ENCODE measurements at regions not wholly inside any gene's neighbourhood (a gene's known extent, or its start where the extent isn't known, plus 50 kb on each side); places are given as distances from the start of the nearest gene placed in this dataset.

- CTCF ChIA-PET: no interaction called here
- intact Hi-C loops (cut with micrococcal nuclease; ENCODE audit: unreplicated experiment): no loop called here
- no peak for DNase-seq (ENCODE audit: low spot score)
- BruUV-seq (replicated peaks): no TSS peak
- POLR2A ChIA-PET (ENCODE audit: low non-redundant PET): no interaction called here
- TF ChIP-seq, protein P1, sequence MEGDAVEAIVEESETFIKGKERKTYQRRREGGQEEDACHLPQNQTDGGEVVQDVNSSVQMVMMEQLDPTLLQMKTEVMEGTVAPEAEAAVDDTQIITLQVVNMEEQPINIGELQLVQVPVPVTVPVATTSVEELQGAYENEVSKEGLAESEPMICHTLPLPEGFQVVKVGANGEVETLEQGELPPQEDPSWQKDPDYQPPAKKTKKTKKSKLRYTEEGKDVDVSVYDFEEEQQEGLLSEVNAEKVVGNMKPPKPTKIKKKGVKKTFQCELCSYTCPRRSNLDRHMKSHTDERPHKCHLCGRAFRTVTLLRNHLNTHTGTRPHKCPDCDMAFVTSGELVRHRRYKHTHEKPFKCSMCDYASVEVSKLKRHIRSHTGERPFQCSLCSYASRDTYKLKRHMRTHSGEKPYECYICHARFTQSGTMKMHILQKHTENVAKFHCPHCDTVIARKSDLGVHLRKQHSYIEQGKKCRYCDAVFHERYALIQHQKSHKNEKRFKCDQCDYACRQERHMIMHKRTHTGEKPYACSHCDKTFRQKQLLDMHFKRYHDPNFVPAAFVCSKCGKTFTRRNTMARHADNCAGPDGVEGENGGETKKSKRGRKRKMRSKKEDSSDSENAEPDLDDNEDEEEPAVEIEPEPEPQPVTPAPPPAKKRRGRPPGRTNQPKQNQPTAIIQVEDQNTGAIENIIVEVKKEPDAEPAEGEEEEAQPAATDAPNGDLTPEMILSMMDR (conservative IDR thresholded peaks at IDR 0.05; ENCODE audit: low read depth, low read length): no peak
- TF ChIP-seq EZH2 (IDR thresholded peaks at IDR 0.05; ENCODE audit: borderline replicate concordance, low read depth, low read length, poor library complexity, severe bottlenecking): no peak
- Histone ChIP-seq H3K36me3 (ENCODE audit: insufficient read depth, low read length, poor library complexity, severe bottlenecking) (no peaks in the 10 kb centered on the region), H3K4me1 (ENCODE audit: insufficient read depth, low read length, poor library complexity, severe bottlenecking) (peaks cover 6% of the 10 kb centered on the region), H3K27ac (ENCODE audit: low read depth, low read length, poor library complexity, severe bottlenecking) (no peak overlapping the region), H3K27me3 (replicated peaks; ENCODE audit: insufficient read depth, low read depth, low read length, poor library complexity) (no peaks in the 10 kb centered on the region), H3K9me3 (ENCODE audit: low read depth, low read length, poor library complexity, severe bottlenecking) (no peaks in the 10 kb centered on the region), H3K4me3 (ENCODE audit: low read depth, low read length, poor library complexity, severe bottlenecking) (no peak overlapping the region)
These were observed 800.9 kb downstream of the USP25 start for GRCh38 chr21:16530656-16531055.

DNA sequence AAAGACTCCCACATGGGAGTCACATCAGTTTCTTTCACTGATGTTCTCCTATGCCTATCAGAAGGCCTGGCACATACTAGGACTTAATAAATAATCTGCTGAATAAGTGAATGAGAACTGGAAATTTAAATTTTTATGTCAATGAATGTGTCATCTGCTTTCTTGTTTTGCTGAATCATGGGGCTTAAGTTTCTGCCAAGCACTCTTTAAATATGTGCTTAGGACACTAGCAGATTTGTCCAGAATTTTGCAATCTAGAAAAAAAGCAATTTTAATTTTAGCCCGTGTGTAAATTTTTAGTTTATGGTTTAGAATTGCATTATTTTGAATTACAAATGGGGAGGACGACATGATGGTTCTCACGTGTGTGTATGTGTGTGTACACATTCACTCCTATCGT lies 803.1 kb downstream of the USP25 start:
- Histone ChIP-seq H3K27ac (ENCODE audit: low read depth, low read length, poor library complexity, severe bottlenecking) (no peak overlapping the region), H3K9me3 (ENCODE audit: low read depth, low read length, poor library complexity, severe bottlenecking) (no peaks in the 10 kb centered on the region), H3K4me3 (ENCODE audit: low read depth, low read length, poor library complexity, severe bottlenecking) (no peak overlapping the region), H3K36me3 (ENCODE audit: insufficient read depth, low read length, poor library complexity, severe bottlenecking) (no peaks in the 10 kb centered on the region), H3K27me3 (replicated peaks; ENCODE audit: insufficient read depth, low read depth, low read length, poor library complexity) (no peaks in the 10 kb centered on the region), H3K4me1 (ENCODE audit: insufficient read depth, low read length, poor library complexity, severe bottlenecking) (peaks cover 6% of the 10 kb centered on the region)
- POLR2A ChIA-PET (ENCODE audit: low non-redundant PET): no interaction called here
- intact Hi-C loops (cut with micrococcal nuclease; ENCODE audit: unreplicated experiment): no loop called here
- CTCF ChIA-PET: no interaction called here
- TF ChIP-seq, protein P1 (conservative IDR thresholded peaks at IDR 0.05; ENCODE audit: low read depth, low read length): no peak
- TF ChIP-seq EZH2 (IDR thresholded peaks at IDR 0.05; ENCODE audit: borderline replicate concordance, low read depth, low read length, poor library complexity, severe bottlenecking): no peak
- no peak for DNase-seq (ENCODE audit: low spot score)
- BruUV-seq (replicated peaks): no TSS peak

- H3K27ac ChIP-seq (ENCODE audit: low read depth, low read length, poor library complexity, severe bottlenecking): no peak overlapping the region
- CTCF ChIA-PET: no interaction called here
These were observed 804.1 kb downstream of the USP25 start for GRCh38 chr21:16533692-16534407.

More at GRCh38 chr21:16533692-16534407, 804.1 kb downstream of the USP25 start:
- H3K4me1 ChIP-seq (ENCODE audit: insufficient read depth, low read length, poor library complexity, severe bottlenecking): peaks cover 6% of the 10 kb centered on the region
- no peaks in the 10 kb centered on the region for H3K9me3 ChIP-seq (ENCODE audit: low read depth, low read length, poor library complexity, severe bottlenecking)
- intact Hi-C loops (cut with micrococcal nuclease; ENCODE audit: unreplicated experiment): no loop called here
- no peaks in the 10 kb centered on the region for H3K27me3 ChIP-seq (replicated peaks; ENCODE audit: insufficient read depth, low read depth, low read length, poor library complexity)
- DNase-seq (ENCODE audit: low spot score): no peak
- TF ChIP-seq, protein P1 (conservative IDR thresholded peaks at IDR 0.05; ENCODE audit: low read depth, low read length): no peak
- TF ChIP-seq EZH2 (IDR thresholded peaks at IDR 0.05; ENCODE audit: borderline replicate concordance, low read depth, low read length, poor library complexity, severe bottlenecking): no peak
- POLR2A ChIA-PET (ENCODE audit: low non-redundant PET): no interaction called here
- no TSS peak for BruUV-seq (replicated peaks)
- no peak overlapping the region for H3K4me3 ChIP-seq (ENCODE audit: low read depth, low read length, poor library complexity, severe bottlenecking)
- H3K36me3 ChIP-seq (ENCODE audit: insufficient read depth, low read length, poor library complexity, severe bottlenecking): no peaks in the 10 kb centered on the region

Measured in A673 (cell line).